Ovary (tissue), 3 donors: ENCODE measurements at regions not wholly inside any gene's neighbourhood (a gene's known extent, or its start where the extent isn't known, plus 50 kb on each side); places are given as distances from the start of the nearest gene placed in this dataset.

ENCODE experiments used
- EP300 ChIP-seq: sonication (generic); formaldehyde crosslinking; IDR thresholded peaks from one replicate; pipeline ENCODE4 v1.6.1; 2017; ENCODE audit warnings: antibody characterized with exemption
- POLR2A ChIP-seq: fragments of 450-650 bp; IDR thresholded peaks from one replicate; pipeline ENCODE4 v1.6.1; 2017; ENCODE audit warnings: antibody characterized with exemption, mild to moderate bottlenecking, moderate library complexity
- TF ChIP-seq, protein P1 (sequence below), 3 donors: fragments of 450-650 bp in 2 of 3; fragments of 200-600 bp in 1 of 3; IDR thresholded peaks; one replicate each; pipeline versions ENCODE4 v1.5.1 to v1.8.0; 2016 to 2022; ENCODE audit warnings: antibody characterized with exemption in 3 of 3, mild to moderate bottlenecking in 1 of 3
- donor health status: DM: no; HTN: no; CAD: no.

DNA sequence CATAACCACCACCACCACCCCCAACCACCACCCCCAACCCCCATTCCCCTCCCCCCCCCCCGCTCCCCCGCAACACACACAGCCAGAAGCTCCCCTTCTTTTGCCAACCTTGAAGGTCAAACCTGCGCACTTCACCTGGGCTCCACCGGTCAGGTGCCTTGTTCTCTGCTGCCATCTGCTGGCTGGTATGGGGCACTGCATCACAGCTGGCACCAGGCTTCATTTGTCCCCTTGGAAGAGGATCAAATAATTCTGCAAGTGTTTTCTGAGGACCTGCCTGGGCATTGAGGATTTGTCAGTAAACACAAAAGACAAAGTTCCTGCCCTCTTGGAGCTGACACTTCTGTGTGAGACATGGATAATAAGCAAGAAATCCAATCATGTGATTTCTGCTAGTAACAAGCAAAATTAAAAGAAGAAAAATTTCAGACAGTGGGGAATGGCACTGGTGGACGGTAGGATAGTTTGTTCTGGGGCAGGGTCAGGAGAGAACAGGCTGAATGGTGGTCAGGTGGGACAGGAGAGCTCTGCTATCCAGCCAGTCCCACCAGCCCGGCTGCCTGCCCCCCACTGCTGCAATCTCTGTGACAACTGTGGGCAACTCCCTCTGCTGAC, 55.6 kb upstream of the LMX1B start:
- TF ChIP-seq, protein P1, sequence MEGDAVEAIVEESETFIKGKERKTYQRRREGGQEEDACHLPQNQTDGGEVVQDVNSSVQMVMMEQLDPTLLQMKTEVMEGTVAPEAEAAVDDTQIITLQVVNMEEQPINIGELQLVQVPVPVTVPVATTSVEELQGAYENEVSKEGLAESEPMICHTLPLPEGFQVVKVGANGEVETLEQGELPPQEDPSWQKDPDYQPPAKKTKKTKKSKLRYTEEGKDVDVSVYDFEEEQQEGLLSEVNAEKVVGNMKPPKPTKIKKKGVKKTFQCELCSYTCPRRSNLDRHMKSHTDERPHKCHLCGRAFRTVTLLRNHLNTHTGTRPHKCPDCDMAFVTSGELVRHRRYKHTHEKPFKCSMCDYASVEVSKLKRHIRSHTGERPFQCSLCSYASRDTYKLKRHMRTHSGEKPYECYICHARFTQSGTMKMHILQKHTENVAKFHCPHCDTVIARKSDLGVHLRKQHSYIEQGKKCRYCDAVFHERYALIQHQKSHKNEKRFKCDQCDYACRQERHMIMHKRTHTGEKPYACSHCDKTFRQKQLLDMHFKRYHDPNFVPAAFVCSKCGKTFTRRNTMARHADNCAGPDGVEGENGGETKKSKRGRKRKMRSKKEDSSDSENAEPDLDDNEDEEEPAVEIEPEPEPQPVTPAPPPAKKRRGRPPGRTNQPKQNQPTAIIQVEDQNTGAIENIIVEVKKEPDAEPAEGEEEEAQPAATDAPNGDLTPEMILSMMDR (IDR thresholded peaks at IDR 0.05), result peak; percentile 38 to 73 (median 46)
- TF ChIP-seq POLR2A (no peak), EP300 (no peak)
